SU-DHL-6 (cell line): ENCODE measurements at regions not wholly inside any gene's neighbourhood (a gene's known extent, or its start where the extent isn't known, plus 50 kb on each side); places are given as distances from the start of the nearest gene placed in this dataset.

Experiments used
- H2AFZ ChIP-seq: fragments of 200-600 bp; sonication (generic); 2 replicates; pipeline ENCODE4 v1.6.1; 2014; ENCODE audit warnings: low read depth, mild to moderate bottlenecking, moderate library complexity, mixed read lengths, antibody characterized with exemption, low read length; ENCODE audit not compliant: severe bottlenecking
- H3F3A ChIP-seq: fragments of 200-600 bp; shearing (Covaris generic); 2 replicates; pipeline ENCODE4 v1.6.0; 2016; ENCODE audit warnings: antibody characterized with exemption, mild to moderate bottlenecking; ENCODE audit not compliant: insufficient read depth
- H3K27ac ChIP-seq: fragments of 200-600 bp; sonication (generic); 2 replicates; pipeline ENCODE4 v1.5.1; 2016; ENCODE audit warnings: low read depth, mild to moderate bottlenecking, low read length, moderate library complexity, mixed read lengths
- H3K27me3 ChIP-seq: fragments of 200-600 bp; sonication (generic), shearing (Covaris generic); 2 replicates; pipeline ENCODE4 v1.6.0; 2014; ENCODE audit warnings: mild to moderate bottlenecking, low read length
- H3K36me3 ChIP-seq: fragments of 200-600 bp; sonication (generic); 2 replicates; pipeline ENCODE4 v1.6.1; 2014; ENCODE audit warnings: mild to moderate bottlenecking, low read length, mixed read lengths
- H3K4me2 ChIP-seq: fragments of 300-600, 200-600 bp; shearing (Covaris generic), sonication (generic); 2 replicates; pipeline ENCODE4 v1.6.0; 2014; ENCODE audit warnings: low read length, low read depth, mild to moderate bottlenecking; ENCODE audit not compliant: poor library complexity, severe bottlenecking
- H3K4me3 ChIP-seq: fragments of 200-600 bp; sonication (generic); 2 replicates; pipeline ENCODE4 v1.5.1; 2014; ENCODE audit warnings: antibody characterized with exemption, low read length, mild to moderate bottlenecking, mixed read lengths; ENCODE audit not compliant: insufficient read depth, poor library complexity, severe bottlenecking
- H3K79me2 ChIP-seq: fragments of 200-600 bp; sonication (generic); 2 replicates; pipeline ENCODE4 v1.6.1; 2014; ENCODE audit warnings: mild to moderate bottlenecking, low read length, moderate library complexity; ENCODE audit not compliant: insufficient read depth
- H3K9ac ChIP-seq: fragments of 200-600 bp; sonication (generic); 2 replicates; pipeline ENCODE4 v1.7.0; 2014; ENCODE audit warnings: mild to moderate bottlenecking, low read length
- H3K9me2 ChIP-seq: fragments of 200-600 bp; sonication (generic); replicated peaks from 2 replicates; pipeline ENCODE4 v1.6.1; 2014; ENCODE audit warnings: low read length; ENCODE audit not compliant: insufficient read depth
- H3K9me3 ChIP-seq: fragments of 200-600 bp; sonication (generic); 2 replicates; pipeline ENCODE4 v1.6.1; 2014; ENCODE audit warnings: low read length, mixed read lengths; ENCODE audit not compliant: insufficient read depth
- H4K20me1 ChIP-seq: fragments of 200-600 bp; sonication (generic); 2 replicates; pipeline ENCODE4 v1.6.1; 2014; ENCODE audit warnings: low read depth, mild to moderate bottlenecking, antibody characterized with exemption, low read length, moderate library complexity, mixed read lengths
- CTCF ChIP-seq: fragments of 200-600 bp; sonication (generic); IDR thresholded peaks from one replicate; pipeline ENCODE4 v1.5.1; 2017; ENCODE audit warnings: antibody characterized with exemption, mild to moderate bottlenecking, low read length, moderate library complexity; ENCODE audit not compliant: insufficient read depth, poor library complexity, severe bottlenecking
- EZH2phosphoT487 ChIP-seq: fragments of 200-600 bp; sonication (generic), shearing (Covaris generic); conservative IDR thresholded peaks from 2 replicates; pipeline ENCODE4 v1.6.1; 2018; ENCODE audit warnings: mild to moderate bottlenecking, antibody characterized with exemption, low read length, moderate library complexity, mixed read lengths

- no peaks in the 10 kb centered on the region for H4K20me1 ChIP-seq
- TF ChIP-seq CTCF (no peak), EZH2phosphoT487 (no peak)
- H3F3A ChIP-seq = no peaks in the 10 kb centered on the region
- H3K9me3 ChIP-seq = no peaks in the 10 kb centered on the region
- H3K4me2 ChIP-seq = no peak overlapping the region
- no peak overlapping the region for H3K4me3 ChIP-seq
- no peak overlapping the region for H2AFZ ChIP-seq
- H3K9me2 ChIP-seq = no peaks in the 10 kb centered on the region
- H3K79me2 ChIP-seq = no peaks in the 10 kb centered on the region
- H3K27ac ChIP-seq = no peak overlapping the region
- no peaks in the 10 kb centered on the region for H3K27me3 ChIP-seq
- H3K9ac ChIP-seq = no peak overlapping the region
- H3K36me3 ChIP-seq = no peaks in the 10 kb centered on the region
These were observed 2296.6 kb upstream of the AGA start for GRCh38 chr4:179738822-179739221.

- H2AFZ ChIP-seq = no peak overlapping the region
- TF ChIP-seq EZH2phosphoT487 (no peak), CTCF (no peak)
These were observed 2305.1 kb upstream of the AGA start for GRCh38 chr4:179747218-179747910.

GRCh38 chr4:179748837-179749236, 2306.6 kb upstream of the AGA start:
- H3K9me3 ChIP-seq = no peaks in the 10 kb centered on the region
- H3K4me2 ChIP-seq = no peak overlapping the region
- no peaks in the 10 kb centered on the region for H3K9me2 ChIP-seq
- H3K36me3 ChIP-seq = no peaks in the 10 kb centered on the region
- no peak overlapping the region for H2AFZ ChIP-seq
- H3K4me3 ChIP-seq = no peak overlapping the region
- H3F3A ChIP-seq = no peaks in the 10 kb centered on the region
- H3K27ac ChIP-seq = no peak overlapping the region
- H3K27me3 ChIP-seq = no peaks in the 10 kb centered on the region
- H3K9ac ChIP-seq = no peak overlapping the region
- no peaks in the 10 kb centered on the region for H3K79me2 ChIP-seq
- no peak for TF ChIP-seq CTCF
- no peaks in the 10 kb centered on the region for H4K20me1 ChIP-seq

More at GRCh38 chr4:179747218-179747910, 2305.1 kb upstream of the AGA start:
- H4K20me1 ChIP-seq = no peaks in the 10 kb centered on the region
- H3K79me2 ChIP-seq = no peaks in the 10 kb centered on the region
- no peak overlapping the region for H3K4me3 ChIP-seq
- no peaks in the 10 kb centered on the region for H3F3A ChIP-seq
- no peaks in the 10 kb centered on the region for H3K36me3 ChIP-seq
- H3K9ac ChIP-seq = no peak overlapping the region
- H3K9me2 ChIP-seq = no peaks in the 10 kb centered on the region
- H3K27ac ChIP-seq = no peak overlapping the region
- no peaks in the 10 kb centered on the region for H3K27me3 ChIP-seq
- H3K9me3 ChIP-seq = no peaks in the 10 kb centered on the region
- no peak overlapping the region for H3K4me2 ChIP-seq
